GM10248 (cell line): ENCODE measurements at regions not wholly inside any gene's neighbourhood (a gene's known extent, or its start where the extent isn't known, plus 50 kb on each side); places are given as distances from the start of the nearest gene placed in this dataset.

Source experiments
- CTCF ChIA-PET: fragments of 300-600 bp; sonication (Branson Sonifier 250); formaldehyde crosslinking; extraction: SDS; loops from one replicate; lab custom pipeline; 2021; ENCODE audit warnings: antibody characterized with exemption; lab: Yijun Ruan, JAX
- POLR2A ChIA-PET: fragments of 350-650 bp; sonication (Branson Sonifier 250); formaldehyde crosslinking; extraction: SDS; loops from one replicate; lab custom pipeline; 2020; ENCODE audit warnings: antibody characterized with exemption; lab: Yijun Ruan, JAX
- DNase-seq: peaks from one replicate; pipeline ENCODE4 v3.0.0; 2012; ENCODE audit errors: extremely low spot score
- TF ChIP-seq, protein P1 (sequence below): IDR thresholded peaks from 2 replicates; pipeline ENCODE4 v1.5.1; 2012; ENCODE audit warnings: mild to moderate bottlenecking, low read depth; ENCODE audit errors: extremely low read depth, missing control alignments, control extremely low read depth

DNA sequence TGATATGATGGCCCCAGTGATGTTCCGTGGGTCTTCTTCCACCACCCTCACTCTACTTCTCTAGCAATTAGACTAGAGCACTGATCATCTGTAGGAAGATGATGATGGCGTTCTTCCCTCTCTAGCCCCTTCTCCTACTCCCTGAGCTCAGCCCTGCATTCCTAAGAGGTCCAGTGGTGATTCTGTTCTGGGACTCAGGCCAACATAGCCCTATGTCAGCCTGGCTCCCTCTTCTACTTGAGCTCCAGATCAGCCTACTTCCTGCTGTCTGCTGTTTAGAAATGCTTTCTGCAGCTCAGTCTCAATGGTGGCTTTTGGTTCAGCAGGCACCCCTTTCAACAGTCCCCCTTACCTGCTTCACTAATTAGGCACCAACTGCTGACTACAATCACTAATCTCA lies 86.1 kb upstream of the ZBED5 start:
- TF ChIP-seq, protein P1, sequence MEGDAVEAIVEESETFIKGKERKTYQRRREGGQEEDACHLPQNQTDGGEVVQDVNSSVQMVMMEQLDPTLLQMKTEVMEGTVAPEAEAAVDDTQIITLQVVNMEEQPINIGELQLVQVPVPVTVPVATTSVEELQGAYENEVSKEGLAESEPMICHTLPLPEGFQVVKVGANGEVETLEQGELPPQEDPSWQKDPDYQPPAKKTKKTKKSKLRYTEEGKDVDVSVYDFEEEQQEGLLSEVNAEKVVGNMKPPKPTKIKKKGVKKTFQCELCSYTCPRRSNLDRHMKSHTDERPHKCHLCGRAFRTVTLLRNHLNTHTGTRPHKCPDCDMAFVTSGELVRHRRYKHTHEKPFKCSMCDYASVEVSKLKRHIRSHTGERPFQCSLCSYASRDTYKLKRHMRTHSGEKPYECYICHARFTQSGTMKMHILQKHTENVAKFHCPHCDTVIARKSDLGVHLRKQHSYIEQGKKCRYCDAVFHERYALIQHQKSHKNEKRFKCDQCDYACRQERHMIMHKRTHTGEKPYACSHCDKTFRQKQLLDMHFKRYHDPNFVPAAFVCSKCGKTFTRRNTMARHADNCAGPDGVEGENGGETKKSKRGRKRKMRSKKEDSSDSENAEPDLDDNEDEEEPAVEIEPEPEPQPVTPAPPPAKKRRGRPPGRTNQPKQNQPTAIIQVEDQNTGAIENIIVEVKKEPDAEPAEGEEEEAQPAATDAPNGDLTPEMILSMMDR: no peak
- no peak for DNase-seq
- ChIA-PET CTCF (interaction anchor here (1.4 to 5.4 kb wide), 4 partner anchors 10 to 93 kb away, joined by 3 to 36 read pairs (median 10); no protein-coding TSS in a partner anchor), POLR2A (no interaction called here)

- DNase-seq: no peak
- TF ChIP-seq, protein P1: no peak
- CTCF ChIA-PET: interaction anchor here (1.2 to 5.4 kb wide), 7 partner anchors 8 to 149 kb away, joined by 3 to 36 read pairs (median 4); no protein-coding TSS in a partner anchor
- POLR2A ChIA-PET: no interaction called here
Observed at GRCh38 chr11:10942620-10943019, 84.8 kb upstream of the ZBED5 start.

GRCh38 chr11:10941871-10942270 lies 84.0 kb upstream of the ZBED5 start:
- no peak for DNase-seq
- ChIA-PET POLR2A (no interaction called here), CTCF (interaction anchor here (0.8 to 5.4 kb wide), 9 partner anchors 8 to 845 kb away, joined by 3 to 36 read pairs (median 4); no protein-coding TSS in a partner anchor)
- TF ChIP-seq, protein P1: no peak

DNA sequence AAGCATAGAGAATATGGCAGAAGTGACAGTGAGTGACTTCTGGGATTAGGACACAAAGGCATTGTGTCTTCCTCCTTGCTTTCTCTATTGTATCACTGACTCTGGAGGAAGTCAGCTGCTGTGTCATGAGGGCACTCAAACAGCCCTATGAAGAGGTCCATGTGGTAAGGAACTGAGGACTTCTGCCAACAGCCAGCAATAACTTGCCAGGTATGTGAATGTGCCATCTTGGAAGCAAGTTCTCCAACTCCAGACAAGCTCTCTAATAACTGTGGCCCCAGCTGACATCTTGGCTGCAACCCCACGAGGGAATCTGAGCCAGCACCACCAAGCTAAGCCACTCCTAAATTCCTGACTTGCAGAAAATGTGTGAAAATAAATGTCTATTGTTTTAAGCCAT lies 83.6 kb upstream of the ZBED5 start:
- ChIA-PET CTCF (interaction anchor here (0.8 to 5.4 kb wide), 8 partner anchors 7 to 846 kb away, joined by 3 to 36 read pairs (median 4); no protein-coding TSS in a partner anchor), POLR2A (no interaction called here)
- DNase-seq: no peak
- TF ChIP-seq, protein P1: no peak

DNA sequence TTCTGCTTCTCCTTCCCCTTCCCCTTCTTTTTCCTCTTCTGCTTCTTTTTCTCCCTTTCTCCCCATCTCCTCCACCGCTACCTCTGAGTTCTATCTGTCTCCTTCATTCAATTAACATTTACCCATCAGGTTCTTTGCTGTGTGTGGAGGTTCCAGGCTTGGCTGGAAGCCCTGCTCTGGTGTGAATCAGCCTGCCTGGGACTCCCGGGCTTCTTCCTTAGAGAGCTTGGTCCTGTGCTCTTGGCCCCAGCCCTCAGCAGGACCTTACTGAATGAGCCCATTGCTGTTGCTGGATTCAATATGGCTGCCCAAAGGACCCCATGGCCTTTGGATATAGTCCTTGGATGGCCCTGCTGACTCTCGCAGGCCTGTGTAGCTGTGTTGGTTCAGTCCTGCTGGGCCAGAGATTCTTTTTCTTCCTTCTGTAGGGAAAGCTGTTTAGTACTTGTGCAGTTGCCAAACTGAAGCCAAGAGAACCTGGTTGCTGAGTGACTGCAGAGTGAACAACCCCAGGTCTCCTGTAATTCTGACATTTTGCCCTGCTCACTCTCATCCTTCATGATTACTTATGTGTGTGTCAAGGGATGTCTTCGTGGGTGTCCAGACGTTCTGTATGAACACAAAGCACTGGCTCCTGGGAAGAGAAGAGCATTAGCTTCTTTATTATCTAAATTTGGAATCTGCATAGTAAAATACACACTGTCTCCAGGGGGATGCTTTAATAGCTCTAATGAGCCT lies 81.0 kb upstream of the ZBED5 start:
- DNase-seq: no peak
- ChIA-PET CTCF (interaction anchor here (1.3 to 1.4 kb wide), 3 partner anchors 82 to 849 kb away, joined by 3 to 4 read pairs (median 4); no protein-coding TSS in a partner anchor), POLR2A (no interaction called here)
- TF ChIP-seq, protein P1: no peak

DNA sequence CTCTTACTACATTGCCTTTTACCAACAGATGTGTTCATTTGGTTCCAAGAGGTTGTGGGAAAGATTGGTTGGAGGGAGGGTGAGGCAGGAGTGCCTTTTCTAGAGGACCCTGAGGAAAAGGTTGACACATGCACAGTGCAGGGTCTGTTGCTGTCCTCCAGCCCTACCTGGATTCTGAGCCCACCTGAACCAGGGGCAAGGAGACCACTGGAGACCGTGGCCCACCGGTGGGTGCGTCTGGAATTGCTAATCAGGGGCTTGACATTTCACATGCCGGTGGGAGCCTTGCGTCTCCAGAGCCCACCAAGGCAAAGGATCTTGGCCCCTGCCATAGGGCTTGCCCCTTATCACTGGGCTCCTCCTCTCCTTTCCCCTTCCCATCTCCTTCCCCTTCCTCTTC lies 80.4 kb upstream of the ZBED5 start:
- TF ChIP-seq, protein P1: no peak
- no peak for DNase-seq
- POLR2A ChIA-PET: no interaction called here
- CTCF ChIA-PET: interaction anchor here (1.4 kb wide), 1 partner anchor 90 kb away, joined by 3 read pairs; no protein-coding TSS in a partner anchor
